ENCODE measurements at regions not wholly inside any gene's neighbourhood (a gene's known extent, or its start where the extent isn't known, plus 50 kb on each side); places are given as distances from the start of the nearest gene placed in this dataset.

DNA sequence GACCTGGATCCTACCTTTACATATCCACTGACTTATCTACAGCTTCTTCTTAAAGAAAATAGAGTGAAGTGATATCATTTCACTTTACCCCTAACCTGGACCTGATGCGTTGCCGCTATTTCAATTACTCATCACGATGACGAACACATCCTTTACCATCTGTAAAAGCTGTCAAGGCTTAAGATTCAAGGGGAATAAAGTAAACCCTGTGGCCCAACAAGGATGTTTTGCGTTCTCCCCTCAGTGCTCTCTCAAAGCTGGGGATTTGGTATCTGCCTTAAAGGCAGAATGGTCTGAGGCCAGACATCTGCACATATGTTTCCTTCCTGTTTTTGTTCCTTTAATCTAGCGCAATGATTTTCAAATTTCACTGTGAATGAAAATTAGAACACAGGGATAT is 100.1 kb upstream of the KLF7 start:
- TF ChIP-seq, protein P1, sequence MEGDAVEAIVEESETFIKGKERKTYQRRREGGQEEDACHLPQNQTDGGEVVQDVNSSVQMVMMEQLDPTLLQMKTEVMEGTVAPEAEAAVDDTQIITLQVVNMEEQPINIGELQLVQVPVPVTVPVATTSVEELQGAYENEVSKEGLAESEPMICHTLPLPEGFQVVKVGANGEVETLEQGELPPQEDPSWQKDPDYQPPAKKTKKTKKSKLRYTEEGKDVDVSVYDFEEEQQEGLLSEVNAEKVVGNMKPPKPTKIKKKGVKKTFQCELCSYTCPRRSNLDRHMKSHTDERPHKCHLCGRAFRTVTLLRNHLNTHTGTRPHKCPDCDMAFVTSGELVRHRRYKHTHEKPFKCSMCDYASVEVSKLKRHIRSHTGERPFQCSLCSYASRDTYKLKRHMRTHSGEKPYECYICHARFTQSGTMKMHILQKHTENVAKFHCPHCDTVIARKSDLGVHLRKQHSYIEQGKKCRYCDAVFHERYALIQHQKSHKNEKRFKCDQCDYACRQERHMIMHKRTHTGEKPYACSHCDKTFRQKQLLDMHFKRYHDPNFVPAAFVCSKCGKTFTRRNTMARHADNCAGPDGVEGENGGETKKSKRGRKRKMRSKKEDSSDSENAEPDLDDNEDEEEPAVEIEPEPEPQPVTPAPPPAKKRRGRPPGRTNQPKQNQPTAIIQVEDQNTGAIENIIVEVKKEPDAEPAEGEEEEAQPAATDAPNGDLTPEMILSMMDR (IDR thresholded peaks at IDR 0.05): no peak
- TF ChIP-seq POLR2A (IDR thresholded peaks at IDR 0.05) (no peak), POLR2AphosphoS5 (IDR thresholded peaks at IDR 0.05) (no peak)

All from stomach (tissue), 4 donors.